ENCODE measurements at regions not wholly inside any gene's neighbourhood (a gene's known extent, or its start where the extent isn't known, plus 50 kb on each side); places are given as distances from the start of the nearest gene placed in this dataset.
A peak's percentile ranks its signal among the peaks of the same experiment; 100 is the strongest.

DNA sequence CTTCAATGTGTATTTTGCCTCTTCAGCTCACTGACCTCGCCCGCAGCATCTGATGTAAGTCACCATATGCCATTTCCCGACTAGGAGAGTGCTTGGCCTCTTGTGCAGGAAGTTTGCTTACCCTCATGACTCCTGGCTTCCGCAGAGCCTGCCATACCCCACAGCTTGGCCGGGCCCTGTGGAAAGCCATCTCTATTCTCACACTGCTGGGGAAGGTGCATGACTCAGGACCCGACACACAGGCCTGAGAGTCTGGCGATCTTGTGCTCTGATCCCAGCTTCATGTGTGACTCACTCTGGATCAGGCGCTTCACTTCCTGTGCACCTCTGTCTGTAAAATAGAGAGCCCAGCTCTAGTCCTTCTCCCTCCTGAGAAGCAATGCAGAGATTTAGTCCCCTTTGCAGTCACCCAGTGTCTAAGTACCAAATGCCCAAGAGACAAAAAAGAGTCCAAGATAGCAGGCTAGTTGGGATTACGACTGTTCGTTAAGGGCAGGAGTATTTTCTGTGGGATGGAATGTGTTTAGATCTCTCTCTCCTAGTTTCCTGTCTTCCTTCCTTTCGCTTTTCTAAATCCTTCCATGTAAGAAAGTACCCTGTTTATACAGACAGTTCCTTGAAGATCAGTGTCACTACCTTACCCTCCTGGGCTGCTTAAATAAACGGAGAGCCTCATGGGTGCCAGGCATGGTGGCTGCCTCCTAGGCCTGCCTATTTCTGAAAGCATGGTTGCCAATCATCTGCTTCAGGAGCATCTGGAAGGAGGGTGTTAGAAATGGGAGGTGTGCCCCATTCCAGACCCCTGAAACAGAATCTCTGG lies 62.8 kb upstream of the KIF26B start:
- H3K9me3 ChIP-seq (ENCODE audit: low read depth, low read length) = no peaks in the 10 kb centered on the region
- H3K27me3 ChIP-seq (ENCODE audit: insufficient read depth, low read length) = no peaks in the 10 kb centered on the region
- peak overlapping the region; percentile 91 for H2AFZ ChIP-seq (ENCODE audit: low read length)
- H3K27ac ChIP-seq (ENCODE audit: low read depth, low read length) = peak overlapping the region; percentile 98
- peak; percentile 98 for DNase-seq (ENCODE audit: insufficient read length, low spot score, missing footprints)
- peaks cover 15% of the 10 kb centered on the region for H3K4me1 ChIP-seq (ENCODE audit: insufficient read depth, low read length)
- no peaks in the 10 kb centered on the region for H3K36me3 ChIP-seq (ENCODE audit: insufficient read depth, low read length)
- no peak for TF ChIP-seq CTCF (IDR thresholded peaks at IDR 0.05; ENCODE audit: extremely low read depth, low read depth, low read length)
- peak overlapping the region; percentile 75 for H3K4me2 ChIP-seq (ENCODE audit: insufficient read depth, low read length)
- no peaks in the 10 kb centered on the region for H3K79me2 ChIP-seq (ENCODE audit: insufficient read depth, low read length)
- H4K20me1 ChIP-seq (ENCODE audit: insufficient read depth, low read length) = no peaks in the 10 kb centered on the region
- peak overlapping the region; percentile 31 for H3K4me3 ChIP-seq (ENCODE audit: insufficient read depth, low read length)

DNA sequence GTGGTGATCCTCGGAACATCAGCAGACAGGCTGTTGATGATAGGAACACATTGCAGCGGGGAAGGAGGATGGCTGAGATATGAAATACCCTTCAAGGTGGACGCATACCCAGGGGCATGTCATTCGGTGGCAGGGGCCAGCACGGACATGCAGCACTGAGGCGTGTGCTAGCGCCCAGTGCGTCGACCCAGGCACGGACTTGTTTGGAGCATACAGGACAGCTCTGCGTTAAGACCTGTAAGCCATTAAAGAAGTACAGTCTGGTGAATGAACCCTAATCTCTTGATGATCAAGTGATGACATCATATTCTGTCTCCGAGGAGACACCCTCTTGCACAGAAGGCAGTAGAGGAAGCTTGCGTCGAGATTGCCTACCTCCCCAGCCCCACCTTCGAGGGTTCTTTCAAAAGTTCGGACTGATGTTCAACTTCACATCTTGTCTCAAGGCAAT lies 63.6 kb upstream of the KIF26B start:
- H3K27me3 ChIP-seq (ENCODE audit: insufficient read depth, low read length) = no peaks in the 10 kb centered on the region
- H3K9me3 ChIP-seq (ENCODE audit: low read depth, low read length) = no peaks in the 10 kb centered on the region
- no peaks in the 10 kb centered on the region for H3K79me2 ChIP-seq (ENCODE audit: insufficient read depth, low read length)
- peaks cover 22% of the 10 kb centered on the region for H3K4me1 ChIP-seq (ENCODE audit: insufficient read depth, low read length)
- peak overlapping the region; percentile 75 for H3K4me2 ChIP-seq (ENCODE audit: insufficient read depth, low read length)
- no peaks in the 10 kb centered on the region for H3K36me3 ChIP-seq (ENCODE audit: insufficient read depth, low read length)
- no peak for DNase-seq (ENCODE audit: insufficient read length, low spot score, missing footprints)
- no peaks in the 10 kb centered on the region for H4K20me1 ChIP-seq (ENCODE audit: insufficient read depth, low read length)
- peak overlapping the region; percentile 89 for H2AFZ ChIP-seq (ENCODE audit: low read length)
- TF ChIP-seq CTCF (IDR thresholded peaks at IDR 0.05; ENCODE audit: extremely low read depth, low read depth, low read length) = no peak
- H3K4me3 ChIP-seq (ENCODE audit: insufficient read depth, low read length) = no peak overlapping the region
- H3K27ac ChIP-seq (ENCODE audit: low read depth, low read length) = peak overlapping the region; percentile 98

- Histone ChIP-seq H3K27ac (ENCODE audit: low read depth, low read length) (no peak overlapping the region), H3K4me3 (ENCODE audit: insufficient read depth, low read length) (no peak overlapping the region), H3K36me3 (ENCODE audit: insufficient read depth, low read length) (no peaks in the 10 kb centered on the region), H3K27me3 (ENCODE audit: insufficient read depth, low read length) (no peaks in the 10 kb centered on the region), H2AFZ (ENCODE audit: low read length) (no peak overlapping the region), H3K4me1 (ENCODE audit: insufficient read depth, low read length) (peaks cover 29% of the 10 kb centered on the region), H3K9me3 (ENCODE audit: low read depth, low read length) (no peaks in the 10 kb centered on the region), H4K20me1 (ENCODE audit: insufficient read depth, low read length) (no peaks in the 10 kb centered on the region), H3K79me2 (ENCODE audit: insufficient read depth, low read length) (no peaks in the 10 kb centered on the region), H3K4me2 (ENCODE audit: insufficient read depth, low read length) (no peak overlapping the region)
- TF ChIP-seq CTCF (IDR thresholded peaks at IDR 0.05; ENCODE audit: extremely low read depth, low read depth, low read length) = no peak
- no peak for DNase-seq (ENCODE audit: insufficient read length, low spot score, missing footprints)
Measured at GRCh38 chr1:245090491-245091090, 64.2 kb upstream of the KIF26B start.

DNA sequence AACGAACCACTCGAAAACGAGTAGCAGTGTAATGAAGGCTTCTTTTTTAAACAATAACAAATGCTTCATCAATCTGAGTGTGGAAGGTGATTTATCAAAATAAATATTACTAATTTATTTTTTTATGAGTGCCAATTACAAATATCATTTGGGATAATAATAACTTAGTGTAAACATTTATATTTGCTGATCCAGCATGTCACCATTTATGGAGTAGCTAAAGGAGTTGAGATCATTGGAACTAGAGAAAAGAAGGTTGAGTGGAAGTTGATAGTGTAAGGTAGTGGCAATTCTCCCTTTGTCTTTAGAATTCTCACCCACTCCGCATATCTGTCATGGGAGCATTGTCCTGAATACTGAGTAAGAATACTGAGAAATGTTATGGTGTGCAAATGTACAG lies 67.1 kb upstream of the KIF26B start:
- TF ChIP-seq CTCF (IDR thresholded peaks at IDR 0.05; ENCODE audit: extremely low read depth, low read depth, low read length) = no peak
- Histone ChIP-seq H3K27me3 (ENCODE audit: insufficient read depth, low read length) (no peaks in the 10 kb centered on the region), H3K4me3 (ENCODE audit: insufficient read depth, low read length) (no peak overlapping the region), H3K36me3 (ENCODE audit: insufficient read depth, low read length) (no peaks in the 10 kb centered on the region), H3K27ac (ENCODE audit: low read depth, low read length) (no peak overlapping the region), H3K4me1 (ENCODE audit: insufficient read depth, low read length) (peaks cover 39% of the 10 kb centered on the region), H2AFZ (ENCODE audit: low read length) (no peak overlapping the region), H3K4me2 (ENCODE audit: insufficient read depth, low read length) (no peak overlapping the region), H3K9me3 (ENCODE audit: low read depth, low read length) (no peaks in the 10 kb centered on the region), H4K20me1 (ENCODE audit: insufficient read depth, low read length) (no peaks in the 10 kb centered on the region), H3K79me2 (ENCODE audit: insufficient read depth, low read length) (no peaks in the 10 kb centered on the region)
- DNase-seq (ENCODE audit: insufficient read length, low spot score, missing footprints) = no peak

Measured in osteoblast (primary cell).